ENCODE measurements at regions not wholly inside any gene's neighbourhood (a gene's known extent, or its start where the extent isn't known, plus 50 kb on each side); places are given as distances from the start of the nearest gene placed in this dataset.

DNA sequence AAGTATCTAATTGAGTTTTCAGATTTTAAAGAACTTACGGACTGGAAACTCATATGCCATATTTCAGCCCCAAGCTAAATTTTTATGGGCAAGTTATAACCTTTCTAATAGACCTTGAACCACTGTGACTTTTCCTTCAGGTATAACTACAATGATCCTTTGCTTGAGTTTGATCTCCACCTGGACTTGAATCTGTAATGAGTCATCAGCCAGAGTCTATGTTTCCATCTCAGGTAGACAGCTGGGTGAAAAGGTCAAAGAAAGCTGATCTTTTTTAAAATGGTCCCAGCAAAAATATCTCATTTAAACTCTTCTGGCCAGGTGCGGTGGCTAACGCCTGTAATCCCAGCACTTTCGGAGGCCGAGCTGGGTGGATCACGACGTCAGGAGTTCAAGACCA is 88.4 kb upstream of the SGK1 start:
- Histone ChIP-seq H3K4ac (replicated peaks; ENCODE audit: insufficient read length, low read depth, low read length) (no peak overlapping the region), H2BK15ac (ENCODE audit: low read length) (no peak overlapping the region), H2BK120ac (replicated peaks; ENCODE audit: low read depth, low read length) (no peak overlapping the region), H3K14ac (ENCODE audit: insufficient read length) (no peak overlapping the region), H3K4me1 (replicated peaks in 1 of 4; ENCODE audit: control insufficient read depth in 3 of 4, insufficient read depth in 4 of 4, low read length in 3 of 4) (peaks cover 0 to 14% (median 5%) of the 10 kb centered on the region in 4 experiments; a peak in 5 of 7 replicates), H3K9me3 (ENCODE audit: insufficient read depth in 2 of 2, low read depth in 1 of 2, low read length in 1 of 2) (no peaks in the 10 kb centered on the region), H3K9ac (replicated peaks in 1 of 4; ENCODE audit: extremely low read depth in 1 of 4, low read depth in 3 of 4, low read length in 3 of 4) (no peak overlapping the region), H2AFZ (ENCODE audit: low read length) (no peak overlapping the region), H3K18ac (ENCODE audit: extremely low read depth, low read length) (no peak overlapping the region), H4K5ac (ENCODE audit: insufficient read length, low read depth, low read length) (no peak overlapping the region), H3K27me3 (replicated peaks in 1 of 4; ENCODE audit: control insufficient read depth in 3 of 4, extremely low read depth in 1 of 4, insufficient read depth in 3 of 4, low read length in 3 of 4) (no peaks in the 10 kb centered on the region), H4K91ac (replicated peaks; ENCODE audit: insufficient read length, low read length) (no peak overlapping the region), H3K36me3 (ENCODE audit: control insufficient read depth in 2 of 4, insufficient read depth in 4 of 4, low read length in 3 of 4) (no peaks in the 10 kb centered on the region), H2AK5ac (ENCODE audit: low read depth, low read length) (no peak overlapping the region), H3K4me3 (ENCODE audit: extremely low read depth in 1 of 4, insufficient read depth in 2 of 4, low read depth in 3 of 4, low read length in 4 of 4) (no peak overlapping the region), H2BK20ac (ENCODE audit: low read length) (no peak overlapping the region), H4K20me1 (replicated peaks in 1 of 2; ENCODE audit: control insufficient read depth in 1 of 2, insufficient read depth in 2 of 2, low read length in 2 of 2) (no peaks in the 10 kb centered on the region), H4K8ac (ENCODE audit: extremely low read depth, insufficient read depth, low read length) (no peak overlapping the region), H3K79me1 (ENCODE audit: low read depth, low read length) (no peaks in the 10 kb centered on the region), H2BK5ac (ENCODE audit: low read depth, low read length) (no peak overlapping the region), H3K4me2 (ENCODE audit: insufficient read depth in 1 of 2, low read depth in 2 of 2, low read length in 2 of 2) (no peak overlapping the region; a peak in 2 of 4 replicates), H3K23me2 (ENCODE audit: low read depth, low read length) (no peaks in the 10 kb centered on the region), H3K79me2 (ENCODE audit: control insufficient read depth in 1 of 2, insufficient read depth in 2 of 2, low read length in 2 of 2) (no peaks in the 10 kb centered on the region), H3K23ac (ENCODE audit: insufficient read length) (no peak overlapping the region), H3K27ac (ENCODE audit: low read depth, low read length) (no peak overlapping the region), H2BK12ac (ENCODE audit: low read depth, low read length) (no peak overlapping the region), H3K56ac (replicated peaks; ENCODE audit: insufficient read length, low read depth, low read length) (no peak overlapping the region)
- WGBS, 2 experiments (ENCODE audit: extremely low coverage in 1 of 2, insufficient coverage in 1 of 2, insufficient read length in 1 of 2, insufficient replicate concordance in 2 of 2, low coverage in 1 of 2, low lambda C conversion rate in 2 of 2, missing lambda C conversion rate in 1 of 2): 97% methylated on average over 7 of the region's 7 CpGs; no CpG with 5 or more reads in 1 of the 2 experiments
- no peak for FAIRE-seq
- no peak for DNase-seq (ENCODE audit: low read depth in 1 of 2, low spot score in 2 of 2)
- CTCF ChIA-PET (ENCODE audit: partially characterized antibody): interaction anchor here (0.8 to 1.9 kb wide), 4 partner anchors 11 to 283 kb away, joined by 3 to 4 read pairs (median 4); no protein-coding TSS in a partner anchor
- POLR2A ChIA-PET (ENCODE audit: partially characterized antibody): interaction anchor here (1.4 kb wide), 1 partner anchor 11 kb away, joined by 5 read pairs; no protein-coding TSS in a partner anchor
- TF ChIP-seq BRCA1 (IDR thresholded peaks at IDR 0.05; ENCODE audit: low read depth, low read length): no peak
- TF ChIP-seq GABPA (IDR thresholded peaks at IDR 0.05; ENCODE audit: borderline replicate concordance, insufficient read depth, low read length): no peak
- no peak for TF ChIP-seq KDM1A (IDR thresholded peaks at IDR 0.05; ENCODE audit: borderline replicate concordance, low read length)
- no peak for TF ChIP-seq EGR1 (IDR thresholded peaks at IDR 0.05; ENCODE audit: borderline replicate concordance, low read depth, low read length)
- TF ChIP-seq, protein P1, sequence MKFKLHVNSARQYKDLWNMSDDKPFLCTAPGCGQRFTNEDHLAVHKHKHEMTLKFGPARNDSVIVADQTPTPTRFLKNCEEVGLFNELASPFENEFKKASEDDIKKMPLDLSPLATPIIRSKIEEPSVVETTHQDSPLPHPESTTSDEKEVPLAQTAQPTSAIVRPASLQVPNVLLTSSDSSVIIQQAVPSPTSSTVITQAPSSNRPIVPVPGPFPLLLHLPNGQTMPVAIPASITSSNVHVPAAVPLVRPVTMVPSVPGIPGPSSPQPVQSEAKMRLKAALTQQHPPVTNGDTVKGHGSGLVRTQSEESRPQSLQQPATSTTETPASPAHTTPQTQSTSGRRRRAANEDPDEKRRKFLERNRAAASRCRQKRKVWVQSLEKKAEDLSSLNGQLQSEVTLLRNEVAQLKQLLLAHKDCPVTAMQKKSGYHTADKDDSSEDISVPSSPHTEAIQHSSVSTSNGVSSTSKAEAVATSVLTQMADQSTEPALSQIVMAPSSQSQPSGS (IDR thresholded peaks at IDR 0.05; ENCODE audit: low read length): no peak
- no peak for TF ChIP-seq POLR2A (IDR thresholded peaks at IDR 0.05; ENCODE audit: control extremely low read depth in 1 of 2, low read depth in 2 of 2, low read length in 2 of 2)
- TF ChIP-seq NANOG (IDR thresholded peaks at IDR 0.05; ENCODE audit: insufficient read depth, low read depth, low read length, poor library complexity, severe bottlenecking): no peak
- no peak for TF ChIP-seq JUN (IDR thresholded peaks at IDR 0.05; ENCODE audit: low read depth, low read length)
- no peak for TF ChIP-seq ZNF274 (IDR thresholded peaks at IDR 0.05; ENCODE audit: borderline replicate concordance, extremely low read depth, low read length)
- no peak for TF ChIP-seq SUZ12 (IDR thresholded peaks at IDR 0.05; ENCODE audit: low read length)
- TF ChIP-seq PHF8 (conservative IDR thresholded peaks at IDR 0.05; ENCODE audit: low read depth, low read length): no peak
- TF ChIP-seq RNF2 (IDR thresholded peaks at IDR 0.05; ENCODE audit: borderline replicate concordance, low read depth, low read length, missing control alignments, poor library complexity, severe bottlenecking): no peak
- no peak for TF ChIP-seq BACH1 (IDR thresholded peaks at IDR 0.05; ENCODE audit: low read length)
